Testis (tissue), 2 donors: ENCODE measurements at regions not wholly inside any gene's neighbourhood (a gene's known extent, or its start where the extent isn't known, plus 50 kb on each side); places are given as distances from the start of the nearest gene placed in this dataset.

Experiments
- DNase-seq: peaks from one replicate; pipeline ENCODE4 v3.0.0-alpha.2; 2019
- H3K27ac ChIP-seq, 2 donors: fragments of 200-600 bp; sonication (generic); one replicate each; pipeline ENCODE4 v1.5.1; 2019
- H3K27me3 ChIP-seq: fragments of 200-600 bp; sonication (generic); one replicate; pipeline ENCODE4 v1.5.1; 2019
- H3K36me3 ChIP-seq: fragments of 200-600 bp; sonication (generic); one replicate; pipeline ENCODE4 v1.5.1; 2017; ENCODE audit warnings: low read depth; ENCODE audit errors: missing control alignments
- H3K4me1 ChIP-seq: fragments of 200-600 bp; sonication (generic); one replicate; pipeline ENCODE4 v1.5.1; 2019
- H3K4me3 ChIP-seq, 2 donors: fragments of 200-600 bp; sonication (generic); one replicate each; pipeline ENCODE4 v1.5.1; 2017 to 2019
- H3K9me3 ChIP-seq: fragments of 200-600 bp; sonication (generic); one replicate; pipeline ENCODE4 v1.5.1; 2017
- CTCF ChIP-seq, 3 experiments: fragments of 450-650 bp in 2 of 3; fragments of 200-600 bp in 1 of 3; sonication (generic) in 1 of 3; IDR thresholded peaks; one replicate each; pipeline ENCODE4 v1.5.1; 2016 to 2019; ENCODE audit warnings: antibody characterized with exemption in 3 of 3, mild to moderate bottlenecking in 2 of 3, moderate library complexity in 1 of 3
- POLR2A ChIP-seq: fragments of 450-650 bp; IDR thresholded peaks from one replicate; pipeline ENCODE4 v1.6.1; 2017; ENCODE audit warnings: antibody characterized with exemption, mild to moderate bottlenecking, moderate library complexity
- WGBS, 2 donors: methylation state at CpG; one replicate each; pipeline ENCODE4 v1.1.5; 2018; 5-methylcytosine and 5-hydroxymethylcytosine counted together
- intact Hi-C: fragments of 100-400 bp; cut with DNase I; formaldehyde crosslinking; loops from one replicate; pipeline ENCODE4 v1.15.1; 2023; ENCODE audit warnings: low total_unique reads

DNA sequence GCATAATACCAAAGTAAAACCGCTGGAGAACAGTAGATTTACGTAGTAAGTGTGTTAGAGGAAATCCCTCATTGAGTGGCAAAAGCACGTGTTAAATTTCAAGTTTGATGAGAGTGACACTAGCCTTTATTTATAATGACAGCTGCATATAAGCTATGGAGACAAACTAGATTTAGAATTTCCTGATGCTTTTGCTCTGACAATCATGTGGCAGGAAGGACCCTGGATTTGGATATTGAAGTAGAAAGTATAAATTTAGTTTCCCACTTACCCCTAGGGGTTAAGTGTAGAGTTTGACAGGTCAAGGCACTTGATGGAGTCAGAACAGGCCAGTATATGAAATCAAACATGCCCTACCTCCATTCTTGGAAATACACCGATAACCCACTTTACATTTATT, 983.1 kb downstream of the FLRT2 start:
- WGBS, 2 donors, result 89 to 90% methylated on average over 4 of the region's 4 CpGs

DNA sequence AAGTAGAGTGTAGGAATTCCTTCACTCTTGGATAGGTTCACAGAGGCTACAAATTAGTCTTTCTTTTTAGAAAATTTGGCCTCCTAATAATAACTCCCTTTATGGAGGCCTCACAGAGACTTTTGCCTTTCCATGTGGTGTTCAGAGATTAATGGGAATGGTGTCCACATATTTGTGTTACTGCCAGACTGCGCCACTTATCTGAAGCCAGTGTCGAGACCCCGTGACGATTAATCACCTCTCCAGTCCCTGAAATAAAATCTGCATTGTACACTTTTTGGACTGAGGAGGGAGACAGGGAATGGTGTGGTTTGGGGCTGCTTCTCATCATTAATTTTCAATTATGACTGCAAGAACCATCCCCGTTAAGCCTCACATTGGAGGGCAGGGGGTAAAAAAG, 980.5 kb downstream of the FLRT2 start:
- TF ChIP-seq CTCF (IDR thresholded peaks at IDR 0.05), result no peak
- TF ChIP-seq POLR2A, result no peak
- no peaks in the 10 kb centered on the region for H3K36me3 ChIP-seq
- intact Hi-C loops, result no loop called here
- DNase-seq, result no peak
- WGBS, 2 donors, result 24 to 28% methylated on average over 5 of the region's 5 CpGs
- no peaks in the 10 kb centered on the region for H3K4me1 ChIP-seq
- no peak overlapping the region for H3K4me3 ChIP-seq
- H3K9me3 ChIP-seq, result no peaks in the 10 kb centered on the region
- H3K27ac ChIP-seq, result no peak overlapping the region
- no peaks in the 10 kb centered on the region for H3K27me3 ChIP-seq

More for the DNA sequence above, 983.1 kb downstream of the FLRT2 start:
- Histone ChIP-seq H3K4me3 (no peak overlapping the region), H3K27ac (no peak overlapping the region), H3K27me3 (no peaks in the 10 kb centered on the region), H3K4me1 (no peaks in the 10 kb centered on the region), H3K36me3 (no peaks in the 10 kb centered on the region), H3K9me3 (no peaks in the 10 kb centered on the region)
- intact Hi-C loops, result no loop called here
- no peak for DNase-seq
- no peak for TF ChIP-seq POLR2A
- no peak for TF ChIP-seq CTCF (IDR thresholded peaks at IDR 0.05)

- Histone ChIP-seq H3K4me1 (no peaks in the 10 kb centered on the region), H3K4me3 (no peak overlapping the region), H3K9me3 (no peaks in the 10 kb centered on the region), H3K36me3 (no peaks in the 10 kb centered on the region), H3K27ac (no peak overlapping the region), H3K27me3 (no peaks in the 10 kb centered on the region)
- intact Hi-C loops, result no loop called here
- TF ChIP-seq CTCF (IDR thresholded peaks at IDR 0.05) (no peak), POLR2A (no peak)
- no peak for DNase-seq
These were observed 975.9 kb downstream of the FLRT2 start for GRCh38 chr14:86505808-86506207.

GRCh38 chr14:86501611-86502010, 971.7 kb downstream of the FLRT2 start:
- no peaks in the 10 kb centered on the region for H3K4me1 ChIP-seq
- DNase-seq, result no peak
- no peaks in the 10 kb centered on the region for H3K9me3 ChIP-seq
- no peaks in the 10 kb centered on the region for H3K27me3 ChIP-seq
- TF ChIP-seq CTCF (IDR thresholded peaks at IDR 0.05) (no peak), POLR2A (no peak)
- 68 to 70% methylated on average over 2 of the region's 2 CpGs for WGBS, 2 donors
- no peak overlapping the region for H3K4me3 ChIP-seq
- intact Hi-C loops, result no loop called here
- H3K36me3 ChIP-seq, result no peaks in the 10 kb centered on the region
- H3K27ac ChIP-seq, result no peak overlapping the region

GRCh38 chr14:86491743-86492142, 961.8 kb downstream of the FLRT2 start:
- TF ChIP-seq CTCF (IDR thresholded peaks at IDR 0.05), result no peak
- TF ChIP-seq POLR2A, result no peak
- no peaks in the 10 kb centered on the region for H3K4me1 ChIP-seq

More at GRCh38 chr14:86491743-86492142, 961.8 kb downstream of the FLRT2 start:
- no peaks in the 10 kb centered on the region for H3K9me3 ChIP-seq
- H3K4me3 ChIP-seq, result no peak overlapping the region
- no peak overlapping the region for H3K27ac ChIP-seq
- DNase-seq, result no peak
- no peaks in the 10 kb centered on the region for H3K36me3 ChIP-seq
- no peaks in the 10 kb centered on the region for H3K27me3 ChIP-seq
- whole genome bisulfite sequencing, 2 donors, result 39 to 46% methylated on average over 3 of the region's 3 CpGs
- intact Hi-C loops, result no loop called here
